Thyroid gland (tissue), 4 donors: ENCODE measurements at regions not wholly inside any gene's neighbourhood (a gene's known extent, or its start where the extent isn't known, plus 50 kb on each side); places are given as distances from the start of the nearest gene placed in this dataset.

ENCODE experiments used
- POLR2A ChIP-seq, 2 donors: fragments of 450-650 bp; IDR thresholded peaks; one replicate each; pipeline ENCODE4 v1.6.1; 2017; ENCODE audit warnings: antibody characterized with exemption in 2 of 2, mild to moderate bottlenecking in 2 of 2, moderate library complexity in 1 of 2
- TF ChIP-seq, protein P1 (sequence below), 6 experiments: fragments of 200-600 bp in 3 of 6; fragments of 450-650 bp in 3 of 6; sonication (generic) in 3 of 6; IDR thresholded peaks; one replicate each; pipeline ENCODE4 v1.5.1; 2016 to 2019; ENCODE audit warnings: antibody characterized with exemption in 6 of 6, mild to moderate bottlenecking in 2 of 6, inconsistent platforms in 1 of 6, moderate library complexity in 1 of 6

DNA sequence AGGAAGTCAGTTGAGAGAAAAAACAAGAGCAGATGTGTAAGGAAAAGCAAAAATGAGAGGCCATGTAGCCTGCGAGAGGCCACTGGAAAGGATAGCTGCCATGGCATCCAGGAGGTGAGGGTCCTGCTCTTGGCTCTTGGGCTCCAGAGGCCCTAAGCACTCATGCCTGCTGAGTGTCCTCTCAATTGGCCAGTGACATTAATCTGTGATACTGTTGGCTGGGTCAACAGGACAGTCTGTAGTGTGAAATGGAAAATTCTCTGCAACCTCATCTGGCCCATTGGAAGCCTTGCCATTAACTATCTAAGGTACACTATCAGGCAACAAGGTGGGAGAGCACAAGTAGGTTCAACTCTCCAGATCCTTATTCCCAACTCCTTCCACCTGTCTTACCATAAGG, 180.9 kb downstream of the LY86 start:
- TF ChIP-seq, protein P1, sequence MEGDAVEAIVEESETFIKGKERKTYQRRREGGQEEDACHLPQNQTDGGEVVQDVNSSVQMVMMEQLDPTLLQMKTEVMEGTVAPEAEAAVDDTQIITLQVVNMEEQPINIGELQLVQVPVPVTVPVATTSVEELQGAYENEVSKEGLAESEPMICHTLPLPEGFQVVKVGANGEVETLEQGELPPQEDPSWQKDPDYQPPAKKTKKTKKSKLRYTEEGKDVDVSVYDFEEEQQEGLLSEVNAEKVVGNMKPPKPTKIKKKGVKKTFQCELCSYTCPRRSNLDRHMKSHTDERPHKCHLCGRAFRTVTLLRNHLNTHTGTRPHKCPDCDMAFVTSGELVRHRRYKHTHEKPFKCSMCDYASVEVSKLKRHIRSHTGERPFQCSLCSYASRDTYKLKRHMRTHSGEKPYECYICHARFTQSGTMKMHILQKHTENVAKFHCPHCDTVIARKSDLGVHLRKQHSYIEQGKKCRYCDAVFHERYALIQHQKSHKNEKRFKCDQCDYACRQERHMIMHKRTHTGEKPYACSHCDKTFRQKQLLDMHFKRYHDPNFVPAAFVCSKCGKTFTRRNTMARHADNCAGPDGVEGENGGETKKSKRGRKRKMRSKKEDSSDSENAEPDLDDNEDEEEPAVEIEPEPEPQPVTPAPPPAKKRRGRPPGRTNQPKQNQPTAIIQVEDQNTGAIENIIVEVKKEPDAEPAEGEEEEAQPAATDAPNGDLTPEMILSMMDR (IDR thresholded peaks at IDR 0.05) = no peak
- TF ChIP-seq POLR2A (IDR thresholded peaks at IDR 0.05) = no peak
